ENCODE measurements at regions not wholly inside any gene's neighbourhood (a gene's known extent, or its start where the extent isn't known, plus 50 kb on each side); places are given as distances from the start of the nearest gene placed in this dataset.

GRCh38 chr6:166687879-166688205 lies 60.8 kb upstream of the RPS6KA2 start:
- no peak for TF ChIP-seq CTCF (IDR thresholded peaks at IDR 0.05)
- no peak for TF ChIP-seq EZH2 (IDR thresholded peaks at IDR 0.05)

Measured in neural progenitor cell (in vitro differentiated cells).